PC-9 (cell line): ENCODE measurements at regions not wholly inside any gene's neighbourhood (a gene's known extent, or its start where the extent isn't known, plus 50 kb on each side); places are given as distances from the start of the nearest gene placed in this dataset.

Source experiments
- BruUV-seq: library from RNA; stranded (reverse); fragments of 400-500 nt; replicated peaks from 2 replicates; lab custom pipeline; 2021; lab: Mats Ljungman, UMichigan
- CTCF ChIA-PET: fragments of 300-600 bp; sonication (Branson Sonifier 250); formaldehyde crosslinking; loops from one replicate; lab custom pipeline; 2022; ENCODE audit warnings: antibody characterized with exemption; lab: Charles Lee
- POLR2A ChIA-PET: fragments of 300-600 bp; sonication (Branson Sonifier 250); formaldehyde crosslinking; loops from one replicate; lab custom pipeline; 2022; ENCODE audit warnings: antibody characterized with exemption; ENCODE audit not compliant: unreplicated experiment; lab: Charles Lee
- DNase-seq, 2 experiments: peaks; one replicate each; pipeline versions ENCODE4 v3.0.0 to v3.0.0-alpha.2; 2015 to 2022; ENCODE audit warnings: mixed read lengths in 1 of 2
- H2AFZ ChIP-seq: fragments of 200-600 bp; sonication (generic); 2 replicates; pipeline ENCODE4 v1.8.1; 2017; ENCODE audit warnings: antibody characterized with exemption
- H3F3A ChIP-seq: fragments of 200-600 bp; sonication (generic); 2 replicates; pipeline ENCODE4 v1.8.1; 2017; ENCODE audit warnings: antibody characterized with exemption, mild to moderate bottlenecking, low read depth; ENCODE audit not compliant: insufficient read depth
- H3K27ac ChIP-seq: fragments of 200-600 bp; sonication (generic); 2 replicates; pipeline ENCODE4 v1.6.1; 2016; ENCODE audit warnings: mixed run types
- H3K27me3 ChIP-seq: fragments of 200-600 bp; sonication (generic); 2 replicates; pipeline ENCODE4 v1.6.1; 2016; ENCODE audit warnings: low read depth, mixed run types; ENCODE audit not compliant: insufficient read depth
- H3K36me3 ChIP-seq: fragments of 200-600 bp; sonication (generic); 2 replicates; pipeline ENCODE4 v1.6.1; 2016; ENCODE audit warnings: low read depth, mixed run types
- H3K4me1 ChIP-seq: fragments of 200-600 bp; sonication (generic); replicated peaks from 2 replicates; pipeline ENCODE4 v1.6.1; 2016; ENCODE audit warnings: mixed run types; ENCODE audit not compliant: insufficient read depth
- H3K4me2 ChIP-seq: fragments of 200-600 bp; sonication (generic); 2 replicates; pipeline ENCODE4 v1.6.1; 2017; ENCODE audit warnings: mixed run types
- H3K4me3 ChIP-seq: fragments of 200-600 bp; sonication (generic); 2 replicates; pipeline ENCODE4 v1.6.1; 2016; ENCODE audit warnings: mixed run types
- H3K79me2 ChIP-seq: fragments of 200-600 bp; sonication (generic); 2 replicates; pipeline ENCODE4 v1.6.1; 2017; ENCODE audit warnings: low read depth, mixed run types
- H3K9me2 ChIP-seq: fragments of 200-600 bp; sonication (generic); 2 replicates; pipeline ENCODE4 v1.8.1; 2017; ENCODE audit warnings: mild to moderate bottlenecking; ENCODE audit not compliant: insufficient read depth
- H3K9me3 ChIP-seq: fragments of 200-600 bp; sonication (generic); 2 replicates; pipeline ENCODE4 v1.8.1; 2016; ENCODE audit warnings: low read depth; ENCODE audit not compliant: insufficient read depth
- H4K20me1 ChIP-seq: fragments of 200-600 bp; sonication (generic); 2 replicates; pipeline ENCODE4 v1.8.1; 2017; ENCODE audit not compliant: insufficient read depth
- EZH2 ChIP-seq: fragments of 200-600 bp; sonication (generic); IDR thresholded peaks from 2 replicates; pipeline ENCODE4 v1.8.0; 2017; ENCODE audit warnings: antibody characterized with exemption, low read depth
- intact Hi-C: fragments of 100-400 bp; cut with micrococcal nuclease; formaldehyde crosslinking; loops from one replicate; pipeline ENCODE4 v1.10.0; 2022; ENCODE audit not compliant: unreplicated experiment
- TF ChIP-seq, protein P1 (sequence below): fragments of 200-600 bp; sonication (generic); conservative IDR thresholded peaks from 2 replicates; pipeline ENCODE4 v1.6.1; 2017; ENCODE audit warnings: mixed run types, antibody characterized with exemption, mild to moderate bottlenecking, moderate library complexity

DNA sequence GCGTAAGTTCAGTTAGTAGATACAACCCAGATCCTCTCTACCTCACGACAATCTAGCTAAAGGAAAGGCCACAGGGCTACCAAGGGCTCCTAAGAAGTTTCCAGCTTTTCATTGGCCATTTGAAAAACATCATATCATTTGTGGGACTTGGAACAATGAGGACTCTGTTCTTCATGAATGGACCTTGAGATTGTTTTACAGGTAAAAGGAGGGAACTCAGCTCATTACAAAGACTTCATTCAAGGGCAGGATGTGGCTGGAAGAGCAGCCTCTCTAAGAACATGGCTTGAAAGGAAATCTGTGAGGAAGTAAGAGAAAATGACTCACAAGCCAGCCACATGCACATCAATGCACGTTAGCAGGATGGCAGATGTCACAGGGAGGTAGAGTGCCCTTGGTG, 105.9 kb upstream of the SLC7A11 start:
- Histone ChIP-seq H2AFZ (no peak overlapping the region), H3K4me1 (0 out of 2 replicates have a peak, but pooled peaks cover 11% of the 10 kb centered on the region), H3F3A (no peaks in the 10 kb centered on the region), H3K4me2 (no peak overlapping the region), H3K27ac (no peak overlapping the region), H3K79me2 (no peaks in the 10 kb centered on the region), H4K20me1 (no peaks in the 10 kb centered on the region), H3K27me3 (no peaks in the 10 kb centered on the region), H3K36me3 (no peaks in the 10 kb centered on the region), H3K9me3 (no peaks in the 10 kb centered on the region), H3K4me3 (no peak overlapping the region), H3K9me2 (no peaks in the 10 kb centered on the region)
- intact Hi-C loops = no loop called here
- ChIA-PET POLR2A (no interaction called here), CTCF (no interaction called here)
- no TSS peak for BruUV-seq
- DNase-seq = no peak
- TF ChIP-seq EZH2 = no peak
- TF ChIP-seq, protein P1, sequence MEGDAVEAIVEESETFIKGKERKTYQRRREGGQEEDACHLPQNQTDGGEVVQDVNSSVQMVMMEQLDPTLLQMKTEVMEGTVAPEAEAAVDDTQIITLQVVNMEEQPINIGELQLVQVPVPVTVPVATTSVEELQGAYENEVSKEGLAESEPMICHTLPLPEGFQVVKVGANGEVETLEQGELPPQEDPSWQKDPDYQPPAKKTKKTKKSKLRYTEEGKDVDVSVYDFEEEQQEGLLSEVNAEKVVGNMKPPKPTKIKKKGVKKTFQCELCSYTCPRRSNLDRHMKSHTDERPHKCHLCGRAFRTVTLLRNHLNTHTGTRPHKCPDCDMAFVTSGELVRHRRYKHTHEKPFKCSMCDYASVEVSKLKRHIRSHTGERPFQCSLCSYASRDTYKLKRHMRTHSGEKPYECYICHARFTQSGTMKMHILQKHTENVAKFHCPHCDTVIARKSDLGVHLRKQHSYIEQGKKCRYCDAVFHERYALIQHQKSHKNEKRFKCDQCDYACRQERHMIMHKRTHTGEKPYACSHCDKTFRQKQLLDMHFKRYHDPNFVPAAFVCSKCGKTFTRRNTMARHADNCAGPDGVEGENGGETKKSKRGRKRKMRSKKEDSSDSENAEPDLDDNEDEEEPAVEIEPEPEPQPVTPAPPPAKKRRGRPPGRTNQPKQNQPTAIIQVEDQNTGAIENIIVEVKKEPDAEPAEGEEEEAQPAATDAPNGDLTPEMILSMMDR = no peak

DNA sequence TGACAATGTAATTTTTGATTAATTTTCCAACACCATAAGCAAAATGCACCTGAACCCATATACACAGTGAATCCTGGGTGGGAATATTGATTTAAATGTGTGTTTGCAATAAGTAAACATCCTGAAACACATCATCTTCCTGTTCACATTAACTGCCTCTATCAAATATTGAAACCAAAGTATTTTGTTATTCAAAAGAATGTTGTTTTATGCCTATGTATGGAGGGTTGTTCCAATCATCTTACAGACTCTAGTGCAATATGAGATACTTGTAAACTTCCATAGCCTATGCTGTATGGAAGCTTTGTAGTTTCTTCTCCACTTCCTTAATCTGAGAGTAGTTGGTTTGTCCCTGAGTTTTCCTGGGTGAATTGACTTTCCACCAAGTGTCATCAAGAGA, 105.4 kb upstream of the SLC7A11 start:
- H3K27me3 ChIP-seq = no peaks in the 10 kb centered on the region
- peak overlapping the region; percentile 4; the same call in 1 of the 2 replicates for H3K4me2 ChIP-seq
- no peaks in the 10 kb centered on the region for H3F3A ChIP-seq
- no peak overlapping the region for H2AFZ ChIP-seq
- H3K4me1 ChIP-seq = 0 out of 2 replicates have a peak, but pooled peaks cover 11% of the 10 kb centered on the region
- no peaks in the 10 kb centered on the region for H4K20me1 ChIP-seq
- H3K36me3 ChIP-seq = no peaks in the 10 kb centered on the region
- no peaks in the 10 kb centered on the region for H3K79me2 ChIP-seq
- no peaks in the 10 kb centered on the region for H3K9me2 ChIP-seq
- no peak for DNase-seq
- no TSS peak for BruUV-seq
- POLR2A ChIA-PET = no interaction called here
- TF ChIP-seq, protein P1 = no peak
- no peak for TF ChIP-seq EZH2
- H3K4me3 ChIP-seq = no peak overlapping the region
- H3K9me3 ChIP-seq = no peaks in the 10 kb centered on the region
- no peak overlapping the region for H3K27ac ChIP-seq
- intact Hi-C loops = no loop called here
- CTCF ChIA-PET = no interaction called here

DNA sequence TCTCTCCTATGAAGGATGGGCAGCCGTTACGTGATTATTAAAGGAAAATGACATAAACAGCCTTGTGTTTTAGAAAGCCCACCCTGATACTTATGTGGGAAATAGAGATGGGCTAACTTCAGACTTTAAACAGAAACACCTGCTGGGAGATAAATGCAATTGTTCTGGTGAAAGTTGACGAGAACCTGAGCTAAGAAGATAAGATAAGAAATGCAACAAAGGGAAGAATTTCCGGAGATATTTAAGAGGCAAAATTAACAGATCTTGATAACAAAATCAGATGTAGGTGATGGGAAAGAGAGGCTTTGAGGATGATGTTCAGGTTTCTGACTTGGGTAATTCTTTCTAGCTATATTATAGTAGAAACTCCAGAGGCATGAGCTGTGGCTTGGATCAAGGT, 102.7 kb upstream of the SLC7A11 start:
- Histone ChIP-seq H3K36me3 (no peaks in the 10 kb centered on the region), H3K4me2 (no peak overlapping the region), H3K9me3 (no peaks in the 10 kb centered on the region), H3F3A (no peaks in the 10 kb centered on the region), H4K20me1 (no peaks in the 10 kb centered on the region), H3K27ac (no peak overlapping the region), H3K9me2 (no peaks in the 10 kb centered on the region), H3K4me1 (0 out of 2 replicates have a peak, but pooled peaks cover 11% of the 10 kb centered on the region), H3K79me2 (no peaks in the 10 kb centered on the region), H3K27me3 (no peaks in the 10 kb centered on the region), H3K4me3 (no peak overlapping the region), H2AFZ (no peak overlapping the region)
- no peak for TF ChIP-seq EZH2
- CTCF ChIA-PET = no interaction called here
- intact Hi-C loops = no loop called here
- POLR2A ChIA-PET = no interaction called here
- BruUV-seq = no TSS peak
- no peak for DNase-seq

DNA sequence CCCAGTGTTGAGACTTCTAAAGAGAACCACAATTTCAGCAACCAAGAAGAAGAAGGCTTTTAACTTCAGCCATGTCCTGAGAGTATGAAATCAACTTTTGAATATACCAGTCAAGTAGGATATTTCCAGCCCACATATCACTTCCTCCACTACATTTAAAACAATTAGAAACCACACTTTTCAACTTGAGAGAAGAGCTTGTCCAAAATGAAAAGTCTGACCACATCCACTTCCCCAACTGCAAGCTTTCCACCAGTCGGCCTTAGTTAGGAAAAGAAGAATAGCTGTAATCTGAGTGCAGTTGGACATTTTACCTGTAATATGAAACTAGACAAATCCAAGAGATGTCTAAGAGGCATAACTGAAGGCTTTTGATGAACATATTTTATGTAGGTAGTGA, 101.9 kb upstream of the SLC7A11 start:
- H3K4me3 ChIP-seq = no peak overlapping the region
- H3K9me2 ChIP-seq = no peaks in the 10 kb centered on the region
- CTCF ChIA-PET = no interaction called here
- no peaks in the 10 kb centered on the region for H4K20me1 ChIP-seq
- no peaks in the 10 kb centered on the region for H3K79me2 ChIP-seq
- intact Hi-C loops = no loop called here
- no peak overlapping the region for H3K27ac ChIP-seq
- H3F3A ChIP-seq = no peaks in the 10 kb centered on the region
- no peak overlapping the region for H3K4me2 ChIP-seq
- H3K27me3 ChIP-seq = no peaks in the 10 kb centered on the region
- no peak for DNase-seq
- H3K4me1 ChIP-seq = 0 out of 2 replicates have a peak, but pooled peaks cover 11% of the 10 kb centered on the region
- POLR2A ChIA-PET = no interaction called here
- no peaks in the 10 kb centered on the region for H3K36me3 ChIP-seq
- TF ChIP-seq EZH2 = no peak
- TF ChIP-seq, protein P1 = no peak
- H2AFZ ChIP-seq = no peak overlapping the region
- no TSS peak for BruUV-seq
- no peaks in the 10 kb centered on the region for H3K9me3 ChIP-seq
